ENCODE measurements at regions not wholly inside any gene's neighbourhood (a gene's known extent, or its start where the extent isn't known, plus 50 kb on each side); places are given as distances from the start of the nearest gene placed in this dataset.

GRCh38 chr6:150747155-150747554 is 118.3 kb upstream of the MTHFD1L start:
- Mint-ChIP-seq H3K9me3 (no peaks in the 10 kb centered on the region), H3K27me3 (no peaks in the 10 kb centered on the region), H3K4me3 (no peak overlapping the region), H3K36me3 (ENCODE audit: low read depth) (no peaks in the 10 kb centered on the region), H3K4me1 (ENCODE audit: low read depth) (no peaks in the 10 kb centered on the region), H3K27ac (no peak overlapping the region)
- H3K4me3 ChIP-seq (ENCODE audit: low read length) = no peak overlapping the region
- no peaks in the 10 kb centered on the region for H3K27me3 ChIP-seq (ENCODE audit: control insufficient read depth in 1 of 2, insufficient read depth in 2 of 2, low read length in 2 of 2)
- no peaks in the 10 kb centered on the region for H3K4me1 ChIP-seq (ENCODE audit: insufficient read depth, low read length)
- intact Hi-C loops (cut with DNase I, micrococcal nuclease) = no loop called here
- ATAC-seq (ENCODE audit: poor library complexity) = no peak
- TF ChIP-seq CTCF (IDR thresholded peaks at IDR 0.05) = no peak
- no peak overlapping the region for H3K27ac ChIP-seq (ENCODE audit: low read depth in 1 of 2, low read length in 2 of 2)
- POLR2A ChIA-PET = no interaction called here
- H3K36me3 ChIP-seq (ENCODE audit: insufficient read depth, low read length) = no peaks in the 10 kb centered on the region
- DNase-seq = no peak
- no peaks in the 10 kb centered on the region for H3K9me3 ChIP-seq (ENCODE audit: control insufficient read depth in 1 of 2, insufficient read depth in 1 of 2, low read length in 2 of 2)
- CTCF ChIA-PET = no interaction called here

- H3K36me3 Mint-ChIP-seq (ENCODE audit: low read depth) = no peaks in the 10 kb centered on the region
- no peaks in the 10 kb centered on the region for H3K9me3 Mint-ChIP-seq
- ChIA-PET CTCF (interaction anchor here (0.7 kb wide), 1 partner anchor 13 kb away, joined by 3 read pairs; no protein-coding TSS in a partner anchor), POLR2A (no interaction called here)
- H3K4me3 ChIP-seq (ENCODE audit: low read length) = no peak overlapping the region
- H3K27me3 ChIP-seq (ENCODE audit: control insufficient read depth in 1 of 2, insufficient read depth in 2 of 2, low read length in 2 of 2) = no peaks in the 10 kb centered on the region
- no peak overlapping the region for H3K27ac Mint-ChIP-seq
- TF ChIP-seq CTCF (IDR thresholded peaks at IDR 0.05) = no peak
- no peaks in the 10 kb centered on the region for H3K4me1 Mint-ChIP-seq (ENCODE audit: low read depth)
- no peak for DNase-seq
- no peak for ATAC-seq (ENCODE audit: poor library complexity)
- no peaks in the 10 kb centered on the region for H3K9me3 ChIP-seq (ENCODE audit: control insufficient read depth in 1 of 2, insufficient read depth in 1 of 2, low read length in 2 of 2)
- no peaks in the 10 kb centered on the region for H3K36me3 ChIP-seq (ENCODE audit: insufficient read depth, low read length)
- no peaks in the 10 kb centered on the region for H3K4me1 ChIP-seq (ENCODE audit: insufficient read depth, low read length)
- H3K4me3 Mint-ChIP-seq = no peak overlapping the region
- intact Hi-C loops (cut with DNase I, micrococcal nuclease) = no loop called here
- no peaks in the 10 kb centered on the region for H3K27me3 Mint-ChIP-seq
- H3K27ac ChIP-seq (ENCODE audit: low read depth in 1 of 2, low read length in 2 of 2) = no peak overlapping the region
Measured at GRCh38 chr6:150749091-150749670, 116.3 kb upstream of the MTHFD1L start.

GRCh38 chr6:150751296-150751695 is 114.2 kb upstream of the MTHFD1L start:
- no peaks in the 10 kb centered on the region for H3K27me3 ChIP-seq (ENCODE audit: control insufficient read depth in 1 of 2, insufficient read depth in 2 of 2, low read length in 2 of 2)
- CTCF ChIA-PET = no interaction called here
- no peak for TF ChIP-seq CTCF (IDR thresholded peaks at IDR 0.05)
- H3K9me3 ChIP-seq (ENCODE audit: control insufficient read depth in 1 of 2, insufficient read depth in 1 of 2, low read length in 2 of 2) = no peaks in the 10 kb centered on the region
- intact Hi-C loops (cut with DNase I, micrococcal nuclease) = no loop called here
- Mint-ChIP-seq H3K4me3 (no peak overlapping the region), H3K36me3 (ENCODE audit: low read depth) (no peaks in the 10 kb centered on the region), H3K9me3 (no peaks in the 10 kb centered on the region), H3K27me3 (no peaks in the 10 kb centered on the region), H3K4me1 (ENCODE audit: low read depth) (no peaks in the 10 kb centered on the region), H3K27ac (no peak overlapping the region)
- H3K4me1 ChIP-seq (ENCODE audit: insufficient read depth, low read length) = no peaks in the 10 kb centered on the region
- H3K4me3 ChIP-seq (ENCODE audit: low read length) = no peak overlapping the region
- H3K27ac ChIP-seq (ENCODE audit: low read depth in 1 of 2, low read length in 2 of 2) = no peak overlapping the region
- POLR2A ChIA-PET = no interaction called here
- DNase-seq = no peak
- H3K36me3 ChIP-seq (ENCODE audit: insufficient read depth, low read length) = no peaks in the 10 kb centered on the region
- ATAC-seq (ENCODE audit: poor library complexity) = no peak
